GM12892 (cell line): ENCODE measurements at regions not wholly inside any gene's neighbourhood (a gene's known extent, or its start where the extent isn't known, plus 50 kb on each side); places are given as distances from the start of the nearest gene placed in this dataset.

Experiments
- POLR2A ChIP-seq: IDR thresholded peaks from 2 replicates; pipeline ENCODE4 v1.6.1; 2011; ENCODE audit warnings: low read depth, low read length, control low read depth
- POLR2AphosphoS5 ChIP-seq: IDR thresholded peaks from 2 replicates; pipeline ENCODE4 v1.6.1; 2011; ENCODE audit warnings: low read depth, low read length, control low read depth
- TAF1 ChIP-seq: IDR thresholded peaks from 2 replicates; pipeline ENCODE4 v1.6.1; 2011; ENCODE audit warnings: low read depth, mild to moderate bottlenecking, control low read depth, low read length, borderline replicate concordance

DNA sequence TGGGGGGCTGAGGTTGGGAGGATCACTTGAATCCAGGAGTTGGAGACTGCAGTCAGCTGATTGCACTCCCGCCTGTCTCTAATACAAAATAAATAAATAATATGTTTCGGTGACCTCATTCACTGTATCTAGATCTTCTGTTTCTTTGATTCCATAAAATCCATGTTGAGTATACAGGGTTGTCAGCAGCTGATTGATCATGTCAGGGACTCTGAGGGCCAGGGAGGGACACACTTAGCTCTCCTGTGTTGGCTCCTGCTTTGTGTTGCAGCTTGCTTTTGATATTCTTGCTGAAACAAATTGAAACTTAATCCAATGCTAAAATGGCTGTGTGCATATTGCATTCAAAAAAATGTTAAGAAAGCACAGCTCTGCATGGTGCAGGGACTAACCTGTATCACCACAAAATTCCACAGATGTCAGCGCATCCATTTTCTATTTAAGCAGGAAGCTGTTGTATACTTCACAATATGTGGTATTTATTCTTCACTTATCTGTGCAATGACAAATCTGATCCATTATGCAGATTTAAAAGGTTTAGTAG, 454.5 kb downstream of the CDH11 start:
- TF ChIP-seq TAF1 (no peak), POLR2AphosphoS5 (no peak), POLR2A (no peak)
